ENCODE measurements at regions not wholly inside any gene's neighbourhood (a gene's known extent, or its start where the extent isn't known, plus 50 kb on each side); places are given as distances from the start of the nearest gene placed in this dataset.

- Mint-ChIP-seq H3K27me3 (peaks cover 4% of the 10 kb centered on the region), H3K36me3 (ENCODE audit: low read depth) (no peaks in the 10 kb centered on the region), H3K4me1 (ENCODE audit: low read depth) (no peaks in the 10 kb centered on the region), H3K27ac (no peak overlapping the region), H3K4me3 (no peak overlapping the region), H3K9me3 (peaks cover 5% of the 10 kb centered on the region)
- DNase-seq, result no peak
Measured at GRCh38 chr2:128485761-128486639, 167.3 kb upstream of the HS6ST1 start.

- Mint-ChIP-seq H3K9me3 (peaks cover under 1% of the 10 kb centered on the region), H3K4me3 (no peak overlapping the region), H3K27ac (no peak overlapping the region), H3K36me3 (ENCODE audit: low read depth) (no peaks in the 10 kb centered on the region), H3K4me1 (ENCODE audit: low read depth) (no peaks in the 10 kb centered on the region), H3K27me3 (peaks cover 4% of the 10 kb centered on the region)
- DNase-seq, result no peak
Measured at GRCh38 chr2:128486640-128487375, 168.1 kb upstream of the HS6ST1 start.

GRCh38 chr2:128487650-128488387 is 169.2 kb upstream of the HS6ST1 start:
- Mint-ChIP-seq H3K4me3 (no peak overlapping the region), H3K27me3 (peaks cover 4% of the 10 kb centered on the region), H3K36me3 (ENCODE audit: low read depth) (no peaks in the 10 kb centered on the region), H3K27ac (no peak overlapping the region), H3K9me3 (no peaks in the 10 kb centered on the region), H3K4me1 (ENCODE audit: low read depth) (no peaks in the 10 kb centered on the region)
- DNase-seq, result no peak

GRCh38 chr2:128488434-128488833 is 169.8 kb upstream of the HS6ST1 start:
- H3K27me3 Mint-ChIP-seq, result peaks cover 4% of the 10 kb centered on the region
- no peaks in the 10 kb centered on the region for H3K9me3 Mint-ChIP-seq
- H3K27ac Mint-ChIP-seq, result no peak overlapping the region
- H3K36me3 Mint-ChIP-seq (ENCODE audit: low read depth), result no peaks in the 10 kb centered on the region
- DNase-seq, result no peak
- H3K4me1 Mint-ChIP-seq (ENCODE audit: low read depth), result no peaks in the 10 kb centered on the region
- H3K4me3 Mint-ChIP-seq, result no peak overlapping the region

GRCh38 chr2:128489526-128490273 is 171.0 kb upstream of the HS6ST1 start:
- H3K4me1 Mint-ChIP-seq (ENCODE audit: low read depth), result no peaks in the 10 kb centered on the region
- H3K9me3 Mint-ChIP-seq, result no peaks in the 10 kb centered on the region
- no peak overlapping the region for H3K4me3 Mint-ChIP-seq
- H3K27ac Mint-ChIP-seq, result no peak overlapping the region
- no peaks in the 10 kb centered on the region for H3K36me3 Mint-ChIP-seq (ENCODE audit: low read depth)
- H3K27me3 Mint-ChIP-seq, result peaks cover 4% of the 10 kb centered on the region
- DNase-seq, result no peak

- Mint-ChIP-seq H3K4me3 (no peak overlapping the region), H3K27ac (no peak overlapping the region), H3K4me1 (ENCODE audit: low read depth) (no peaks in the 10 kb centered on the region), H3K9me3 (no peaks in the 10 kb centered on the region), H3K27me3 (peaks cover 4% of the 10 kb centered on the region), H3K36me3 (ENCODE audit: low read depth) (no peaks in the 10 kb centered on the region)
- DNase-seq, result no peak
Measured at GRCh38 chr2:128490321-128490720, 171.7 kb upstream of the HS6ST1 start.

- Mint-ChIP-seq H3K36me3 (ENCODE audit: low read depth) (no peaks in the 10 kb centered on the region), H3K9me3 (no peaks in the 10 kb centered on the region), H3K4me1 (ENCODE audit: low read depth) (no peaks in the 10 kb centered on the region), H3K4me3 (no peak overlapping the region), H3K27me3 (peaks cover 4% of the 10 kb centered on the region), H3K27ac (no peak overlapping the region)
- no peak for DNase-seq
Measured at GRCh38 chr2:128490881-128491691, 172.4 kb upstream of the HS6ST1 start.

- no peak for DNase-seq
- no peak overlapping the region for H3K27ac Mint-ChIP-seq
- H3K4me3 Mint-ChIP-seq, result no peak overlapping the region
- H3K9me3 Mint-ChIP-seq, result no peaks in the 10 kb centered on the region
- H3K4me1 Mint-ChIP-seq (ENCODE audit: low read depth), result no peaks in the 10 kb centered on the region
- no peaks in the 10 kb centered on the region for H3K36me3 Mint-ChIP-seq (ENCODE audit: low read depth)
- H3K27me3 Mint-ChIP-seq, result peaks cover 4% of the 10 kb centered on the region
Measured at GRCh38 chr2:128491692-128492244, 173.1 kb upstream of the HS6ST1 start.

GRCh38 chr2:128492966-128493811 is 174.5 kb upstream of the HS6ST1 start:
- H3K36me3 Mint-ChIP-seq (ENCODE audit: low read depth), result no peaks in the 10 kb centered on the region
- H3K4me1 Mint-ChIP-seq (ENCODE audit: low read depth), result no peaks in the 10 kb centered on the region
- H3K27me3 Mint-ChIP-seq, result peaks cover 4% of the 10 kb centered on the region
- DNase-seq, result no peak
- H3K9me3 Mint-ChIP-seq, result no peaks in the 10 kb centered on the region
- no peak overlapping the region for H3K4me3 Mint-ChIP-seq
- H3K27ac Mint-ChIP-seq, result no peak overlapping the region

- Mint-ChIP-seq H3K4me3 (no peak overlapping the region), H3K27me3 (peaks cover 4% of the 10 kb centered on the region), H3K27ac (no peak overlapping the region), H3K9me3 (no peaks in the 10 kb centered on the region), H3K36me3 (ENCODE audit: low read depth) (no peaks in the 10 kb centered on the region), H3K4me1 (ENCODE audit: low read depth) (no peaks in the 10 kb centered on the region)
- DNase-seq, result no peak
Measured at GRCh38 chr2:128493880-128494279, 175.2 kb upstream of the HS6ST1 start.

GRCh38 chr2:128494307-128494639 is 175.6 kb upstream of the HS6ST1 start:
- Mint-ChIP-seq H3K4me3 (no peak overlapping the region), H3K27ac (no peak overlapping the region), H3K27me3 (peaks cover 4% of the 10 kb centered on the region), H3K4me1 (ENCODE audit: low read depth) (no peaks in the 10 kb centered on the region), H3K9me3 (no peaks in the 10 kb centered on the region), H3K36me3 (ENCODE audit: low read depth) (no peaks in the 10 kb centered on the region)
- DNase-seq, result no peak

GRCh38 chr2:128494640-128495321 is 176.1 kb upstream of the HS6ST1 start:
- Mint-ChIP-seq H3K9me3 (no peaks in the 10 kb centered on the region), H3K4me1 (ENCODE audit: low read depth) (no peaks in the 10 kb centered on the region), H3K27ac (no peak overlapping the region), H3K4me3 (no peak overlapping the region), H3K27me3 (peaks cover 6% of the 10 kb centered on the region), H3K36me3 (ENCODE audit: low read depth) (no peaks in the 10 kb centered on the region)
- no peak for DNase-seq
